Uterus (tissue), 3 donors: ENCODE measurements at regions not wholly inside any gene's neighbourhood (a gene's known extent, or its start where the extent isn't known, plus 50 kb on each side); places are given as distances from the start of the nearest gene placed in this dataset.

ENCODE experiments used
- DNase-seq, 2 donors: peaks; one replicate each; pipeline ENCODE4 v3.0.0-alpha.2; 2019 to 2020
- H3K27ac ChIP-seq, 2 donors: fragments of 200-600 bp; sonication (generic); 1 replicate in 1 of 2; 2 replicates in 1 of 2; pipeline ENCODE4 v1.5.1; 2016 to 2018
- H3K27me3 ChIP-seq, 2 donors: fragments of 200-600 bp; sonication (generic); one replicate each; pipeline ENCODE4 v1.5.1; 2018 to 2019; ENCODE audit warnings: control low read depth in 1 of 2
- H3K36me3 ChIP-seq, 2 donors: fragments of 200-600 bp; sonication (generic); one replicate each; pipeline ENCODE4 v1.5.1; 2019; ENCODE audit warnings: control low read depth in 1 of 2
- H3K4me1 ChIP-seq, 2 donors: fragments of 200-600 bp; sonication (generic); one replicate each; pipeline ENCODE4 v1.5.1; 2018 to 2019; ENCODE audit warnings: control low read depth in 1 of 2
- H3K4me3 ChIP-seq, 2 donors: fragments of 200-600 bp; sonication (generic); 1 replicate in 1 of 2; 2 replicates in 1 of 2; pipeline ENCODE4 v1.5.1; 2018 to 2019; ENCODE audit warnings: mild to moderate bottlenecking in 1 of 2
- H3K9me3 ChIP-seq, 2 donors: fragments of 200-600 bp; sonication (generic); one replicate each; pipeline ENCODE4 v1.5.1; 2019; ENCODE audit warnings: control low read depth in 1 of 2
- CTCF ChIP-seq, 4 experiments: fragments of 200-600 bp in 2 of 4; fragments of 450-650 bp in 2 of 4; sonication (generic) in 2 of 4; IDR thresholded peaks; one replicate each; pipeline ENCODE4 v1.5.1; 2016 to 2019; ENCODE audit warnings: antibody characterized with exemption in 4 of 4, mild to moderate bottlenecking in 2 of 4, moderate library complexity in 1 of 4
- POLR2A ChIP-seq, 2 donors: fragments of 450-650 bp; IDR thresholded peaks; one replicate each; pipeline ENCODE4 v1.6.1; 2016; ENCODE audit warnings: antibody characterized with exemption in 2 of 2, mild to moderate bottlenecking in 1 of 2, moderate library complexity in 1 of 2
- intact Hi-C: fragments of 100-400 bp; cut with DNase I; formaldehyde crosslinking; loops from one replicate; pipeline ENCODE4 v1.15.1; 2023; ENCODE audit warnings: low total_unique reads
- donor health status: DM: yes; HTN: yes; CAD: no.

DNA sequence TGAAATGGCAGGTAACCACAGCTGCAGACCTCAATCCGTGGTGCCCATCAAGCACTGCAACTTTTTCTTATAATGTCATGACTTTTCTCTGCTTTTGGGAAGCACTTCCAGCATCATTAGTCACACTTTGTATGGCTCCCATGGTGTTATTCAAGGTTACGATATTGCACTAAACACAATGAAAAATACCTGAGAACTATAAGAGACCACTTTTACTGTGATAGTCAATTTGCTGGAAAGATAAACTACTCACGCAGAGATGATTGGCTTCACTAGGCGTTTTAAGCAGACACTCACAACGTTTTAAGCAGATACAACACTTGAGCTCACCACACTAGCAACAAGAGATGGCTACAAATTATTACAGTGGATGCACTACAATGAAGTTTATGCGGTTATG is 103.2 kb upstream of the CHRM3 start:
- Histone ChIP-seq H3K9me3 (no peaks in the 10 kb centered on the region), H3K36me3 (no peaks in the 10 kb centered on the region), H3K27me3 (no peaks in the 10 kb centered on the region), H3K4me3 (no peak overlapping the region), H3K4me1 (no peaks in the 10 kb centered on the region), H3K27ac (no peak overlapping the region)
- TF ChIP-seq POLR2A (IDR thresholded peaks at IDR 0.05) (no peak), CTCF (IDR thresholded peaks at IDR 0.05) (no peak)
- no peak for DNase-seq
- intact Hi-C loops = no loop called here

- no peaks in the 10 kb centered on the region for H3K27me3 ChIP-seq
- H3K36me3 ChIP-seq = no peaks in the 10 kb centered on the region
- DNase-seq = no peak
- no peaks in the 10 kb centered on the region for H3K4me1 ChIP-seq
- TF ChIP-seq CTCF (IDR thresholded peaks at IDR 0.05) (no peak), POLR2A (IDR thresholded peaks at IDR 0.05) (no peak)
- H3K4me3 ChIP-seq = no peak overlapping the region
- intact Hi-C loops = no loop called here
- H3K9me3 ChIP-seq = no peaks in the 10 kb centered on the region
- no peak overlapping the region for H3K27ac ChIP-seq
Measured at GRCh38 chr1:239282411-239282810, 104.0 kb upstream of the CHRM3 start.

GRCh38 chr1:239276051-239276450 is 110.3 kb upstream of the CHRM3 start:
- Histone ChIP-seq H3K27ac (no peak overlapping the region), H3K4me3 (no peak overlapping the region), H3K4me1 (no peaks in the 10 kb centered on the region), H3K36me3 (no peaks in the 10 kb centered on the region), H3K9me3 (no peaks in the 10 kb centered on the region), H3K27me3 (no peaks in the 10 kb centered on the region)
- intact Hi-C loops = no loop called here
- no peak for DNase-seq
- TF ChIP-seq POLR2A (IDR thresholded peaks at IDR 0.05) (no peak), CTCF (IDR thresholded peaks at IDR 0.05) (no peak)

DNA sequence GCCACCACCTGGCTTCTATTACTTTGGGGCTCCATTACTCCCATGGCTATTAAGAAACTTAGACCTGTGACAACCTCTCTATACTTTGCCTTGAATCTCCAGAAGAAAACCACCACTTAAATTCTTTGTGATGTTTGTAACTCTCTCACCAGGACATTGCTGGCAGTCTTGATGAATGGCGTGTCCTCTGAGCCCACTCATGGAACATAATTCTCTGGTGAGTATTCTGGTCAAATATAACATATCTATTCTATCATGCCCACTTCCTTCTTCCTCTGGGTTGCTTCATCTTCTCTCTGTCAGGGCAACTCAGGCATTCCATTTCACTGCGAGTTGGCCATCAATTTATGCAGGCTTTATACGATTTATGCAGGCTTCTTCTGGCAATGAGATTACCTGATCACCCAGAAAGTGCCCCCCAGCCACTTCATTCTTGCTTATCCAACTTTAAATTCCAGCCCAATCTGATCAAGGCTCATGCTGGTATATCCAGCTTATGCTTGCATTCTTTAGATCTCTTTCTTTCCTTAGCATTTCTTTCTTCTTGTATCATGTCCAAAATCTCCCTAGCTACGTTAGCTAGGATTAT is 112.0 kb upstream of the CHRM3 start:
- Histone ChIP-seq H3K27ac (no peak overlapping the region), H3K4me3 (no peak overlapping the region), H3K4me1 (no peaks in the 10 kb centered on the region), H3K27me3 (no peaks in the 10 kb centered on the region), H3K9me3 (no peaks in the 10 kb centered on the region), H3K36me3 (no peaks in the 10 kb centered on the region)
- no peak for DNase-seq
- no peak for TF ChIP-seq POLR2A (IDR thresholded peaks at IDR 0.05)
- intact Hi-C loops = no loop called here

GRCh38 chr1:239270509-239270908 is 115.9 kb upstream of the CHRM3 start:
- Histone ChIP-seq H3K9me3 (no peaks in the 10 kb centered on the region), H3K36me3 (no peaks in the 10 kb centered on the region), H3K27me3 (no peaks in the 10 kb centered on the region), H3K4me3 (no peak overlapping the region), H3K4me1 (no peaks in the 10 kb centered on the region), H3K27ac (no peak overlapping the region)
- intact Hi-C loops = no loop called here
- DNase-seq = no peak
- TF ChIP-seq POLR2A (IDR thresholded peaks at IDR 0.05) (no peak), CTCF (IDR thresholded peaks at IDR 0.05) (no peak)

DNA sequence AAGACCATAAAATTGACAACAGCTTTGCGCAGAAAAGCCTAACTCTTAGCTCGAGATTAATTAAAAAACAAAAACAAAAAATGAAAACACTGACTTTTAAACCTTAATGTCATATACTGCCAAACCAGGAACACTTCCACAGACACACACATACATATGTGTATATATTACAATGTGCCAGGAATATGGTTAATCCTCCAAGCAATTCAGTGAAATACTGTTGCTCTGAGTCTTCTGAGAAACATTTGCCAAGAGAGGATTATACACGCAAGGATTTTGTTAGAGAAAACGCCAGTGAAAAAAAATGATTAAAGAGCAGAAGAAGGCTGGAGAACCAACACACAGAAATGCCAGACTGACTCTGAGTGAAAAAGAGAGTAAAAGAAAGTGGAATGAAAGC is 116.7 kb upstream of the CHRM3 start:
- DNase-seq = no peak
- no peak overlapping the region for H3K4me3 ChIP-seq
- H3K36me3 ChIP-seq = no peaks in the 10 kb centered on the region
- TF ChIP-seq CTCF (IDR thresholded peaks at IDR 0.05) (no peak), POLR2A (IDR thresholded peaks at IDR 0.05) (no peak)
- H3K27ac ChIP-seq = no peak overlapping the region
- H3K4me1 ChIP-seq = no peaks in the 10 kb centered on the region
- intact Hi-C loops = no loop called here
- no peaks in the 10 kb centered on the region for H3K27me3 ChIP-seq
- no peaks in the 10 kb centered on the region for H3K9me3 ChIP-seq
